ENCODE measurements at regions not wholly inside any gene's neighbourhood (a gene's known extent, or its start where the extent isn't known, plus 50 kb on each side); places are given as distances from the start of the nearest gene placed in this dataset.

DNA sequence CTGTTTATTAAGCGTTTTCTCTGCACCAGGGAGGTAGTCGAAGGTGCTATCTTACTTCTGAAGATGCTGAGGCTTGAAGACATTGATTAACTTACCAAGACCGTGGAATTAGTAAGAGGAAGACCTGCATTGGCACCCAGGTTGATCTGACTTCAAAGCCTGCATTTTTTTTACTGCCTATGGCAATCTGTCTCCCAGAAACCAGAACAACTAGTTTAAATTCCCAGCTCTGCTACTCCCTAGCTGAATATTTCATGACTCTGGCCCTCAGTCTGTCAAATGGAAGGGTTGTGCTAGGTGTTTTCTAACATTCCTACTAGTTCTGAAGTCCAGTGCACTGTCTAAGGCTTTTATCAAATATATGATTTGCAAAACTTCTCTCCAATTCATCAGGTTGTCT is 52.0 kb upstream of the GRAMD1B start:
- no peak for TF ChIP-seq CTCF (conservative IDR thresholded peaks at IDR 0.05; ENCODE audit: low read depth, low read length)
- H3K4me3 ChIP-seq (ENCODE audit: low read depth, low read length) = no peak overlapping the region
- DNase-seq (ENCODE audit: low read depth) = no peak

DNA sequence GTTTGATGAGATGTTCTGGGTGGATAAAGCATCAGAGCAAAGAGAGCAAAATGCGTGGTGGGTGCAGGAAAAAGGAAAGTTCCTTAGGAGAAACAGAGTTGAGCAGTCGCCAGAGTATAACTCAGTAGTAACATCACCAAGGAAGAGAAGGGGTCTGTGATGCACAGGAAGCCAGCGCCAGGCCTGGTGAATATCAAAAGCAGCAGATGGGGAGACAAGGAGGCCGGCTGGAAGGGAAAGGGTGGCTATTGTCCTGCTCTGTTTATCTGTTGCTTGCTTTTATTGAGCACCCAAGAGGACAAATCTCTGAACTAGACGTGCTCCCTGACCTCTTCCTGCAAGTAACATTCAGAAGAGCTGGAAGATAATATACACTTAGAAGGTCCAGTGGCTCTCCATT is 52.7 kb upstream of the GRAMD1B start:
- no peak overlapping the region for H3K4me3 ChIP-seq (ENCODE audit: low read depth, low read length)
- no peak for TF ChIP-seq CTCF (conservative IDR thresholded peaks at IDR 0.05; ENCODE audit: low read depth, low read length)
- no peak for DNase-seq (ENCODE audit: low read depth)

DNA sequence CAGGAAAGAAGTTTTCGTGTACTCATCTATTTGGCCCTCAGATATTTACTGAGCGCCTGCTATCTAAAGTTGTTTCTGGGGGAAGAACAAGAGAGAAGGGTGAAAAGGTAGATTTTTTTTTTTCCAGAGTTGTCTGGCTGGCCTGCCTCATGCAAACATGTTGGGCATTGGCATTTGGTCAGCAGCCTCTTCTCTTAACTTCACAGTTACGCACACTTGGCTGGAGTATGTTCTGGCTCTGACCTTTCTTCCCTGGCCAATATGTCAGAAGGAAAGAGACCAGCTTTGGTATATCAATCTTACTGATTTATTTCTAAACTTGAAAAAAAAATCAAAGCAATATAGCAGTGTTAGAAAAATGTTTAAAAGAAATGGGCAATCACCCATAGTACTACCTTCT is 54.2 kb upstream of the GRAMD1B start:
- no peak overlapping the region for H3K4me3 ChIP-seq (ENCODE audit: low read depth, low read length)
- TF ChIP-seq CTCF (conservative IDR thresholded peaks at IDR 0.05; ENCODE audit: low read depth, low read length) = no peak
- no peak for DNase-seq (ENCODE audit: low read depth)

DNA sequence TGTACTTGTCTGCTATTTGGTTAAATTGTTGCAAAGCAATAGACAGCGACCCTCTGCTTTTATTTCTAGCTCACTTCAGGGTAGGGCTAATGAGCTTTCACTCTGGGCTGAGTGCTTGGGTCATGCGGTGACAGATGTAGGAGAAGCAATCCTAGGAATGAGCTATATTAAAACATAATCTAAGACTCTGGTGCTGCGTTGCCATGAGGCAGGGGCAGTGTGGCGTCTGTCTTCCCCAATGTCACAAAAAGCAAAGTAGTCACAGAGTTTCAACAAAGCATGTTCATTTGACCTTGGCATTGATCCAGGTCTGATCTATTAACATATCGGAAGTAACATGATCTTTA is 55.5 kb upstream of the GRAMD1B start:
- DNase-seq (ENCODE audit: low read depth) = no peak
- no peak overlapping the region for H3K4me3 ChIP-seq (ENCODE audit: low read depth, low read length)
- no peak for TF ChIP-seq CTCF (conservative IDR thresholded peaks at IDR 0.05; ENCODE audit: low read depth, low read length)

GRCh38 chr11:123373754-123374621 is 56.1 kb upstream of the GRAMD1B start:
- DNase-seq (ENCODE audit: low read depth) = no peak
- no peak for TF ChIP-seq CTCF (conservative IDR thresholded peaks at IDR 0.05; ENCODE audit: low read depth, low read length)
- no peak overlapping the region for H3K4me3 ChIP-seq (ENCODE audit: low read depth, low read length)

- no peak overlapping the region for H3K4me3 ChIP-seq (ENCODE audit: low read depth, low read length)
- no peak for TF ChIP-seq CTCF (conservative IDR thresholded peaks at IDR 0.05; ENCODE audit: low read depth, low read length)
- DNase-seq (ENCODE audit: low read depth) = no peak
Measured at GRCh38 chr11:123371506-123372297, 58.4 kb upstream of the GRAMD1B start.

Data from choroid plexus epithelial cell (primary cell).